Erythroblast (primary cell): ENCODE measurements at regions not wholly inside any gene's neighbourhood (a gene's known extent, or its start where the extent isn't known, plus 50 kb on each side); places are given as distances from the start of the nearest gene placed in this dataset.

ENCODE experiments used
- DNase-seq, 2 experiments: peaks; one replicate each; lab custom pipeline; 2025; lab: John Stamatoyannopoulos, UW
- GATA1 ChIP-seq: IDR thresholded peaks from 2 replicates; pipeline ENCODE4 v1.6.1; 2011; ENCODE audit warnings: low read depth, mild to moderate bottlenecking, control low read depth, low read length, moderate library complexity
- POLR2A ChIP-seq: IDR thresholded peaks from 2 replicates; pipeline ENCODE4 v1.6.1; 2011; ENCODE audit warnings: mild to moderate bottlenecking, low read length

DNA sequence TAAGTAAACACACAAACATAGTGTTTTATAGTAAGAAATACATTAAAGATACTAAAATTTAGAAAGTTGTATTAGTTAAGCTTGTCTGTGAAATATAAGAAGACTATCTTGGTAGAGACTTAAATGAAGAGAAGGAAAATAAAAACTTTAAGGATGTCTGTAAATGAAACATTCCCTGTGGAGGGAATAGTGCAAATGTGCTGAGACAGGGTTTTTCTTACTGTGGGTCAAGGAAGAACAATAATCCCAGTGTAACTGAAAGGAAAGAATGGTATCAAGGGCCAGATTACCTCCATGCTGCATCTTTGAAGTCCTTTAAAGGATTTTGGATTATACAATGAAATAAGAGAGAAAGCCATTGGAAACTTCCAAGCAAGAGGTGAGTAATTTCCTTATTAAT is 547.5 kb upstream of the PCDH15 start:
- DNase-seq: no peak

DNA sequence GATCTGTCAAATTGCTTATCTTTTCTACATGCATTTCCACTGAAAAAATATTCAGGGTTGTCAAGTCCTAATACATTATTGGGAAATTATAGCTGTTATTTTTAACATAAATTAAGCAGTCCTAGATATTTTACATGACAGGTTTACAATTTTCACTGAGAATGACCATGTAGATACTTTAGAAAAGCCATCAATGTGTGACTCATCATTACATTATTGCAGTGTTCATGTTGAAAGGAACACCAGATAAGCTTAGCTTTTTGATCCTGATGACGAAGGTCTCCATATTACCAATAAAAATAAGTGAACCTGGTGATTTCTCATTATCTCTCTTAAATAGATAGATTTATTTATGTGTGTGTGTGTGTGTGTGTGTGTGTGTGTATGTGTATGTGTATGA is 529.5 kb upstream of the PCDH15 start:
- DNase-seq: no peak
- TF ChIP-seq GATA1 (no peak), POLR2A (no peak)

More for the DNA sequence above, 547.5 kb upstream of the PCDH15 start:
- TF ChIP-seq GATA1 (no peak), POLR2A (no peak)

GRCh38 chr10:55329796-55330195 is 528.8 kb upstream of the PCDH15 start:
- DNase-seq: no peak
- TF ChIP-seq GATA1 (no peak), POLR2A (no peak)

DNA sequence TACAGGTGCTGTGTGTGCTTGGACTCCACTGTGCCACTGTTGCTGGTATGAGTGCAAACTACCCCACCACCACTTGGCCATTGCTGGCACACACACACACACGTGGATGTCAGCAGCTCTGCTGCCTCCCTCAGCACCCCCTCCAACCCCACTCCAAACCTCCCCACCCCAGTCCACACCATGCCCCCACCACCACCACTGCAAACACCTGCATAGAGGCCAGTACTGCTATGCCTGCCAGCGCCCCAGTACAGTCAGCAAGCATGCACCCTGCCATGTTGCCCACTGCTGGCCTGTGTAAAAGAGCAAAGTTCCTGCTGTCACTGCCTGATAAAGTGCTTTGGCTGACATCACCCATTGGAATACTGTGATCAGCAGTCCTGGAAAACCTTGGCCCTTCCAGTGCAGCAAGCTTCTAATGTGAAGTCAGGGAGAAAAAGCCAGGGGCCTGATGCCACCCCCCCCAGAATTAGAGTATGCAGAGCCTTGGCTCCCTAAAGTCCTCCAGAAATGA is 519.2 kb upstream of the PCDH15 start:
- no peak for TF ChIP-seq POLR2A
- TF ChIP-seq GATA1: no peak
- DNase-seq: no peak

DNA sequence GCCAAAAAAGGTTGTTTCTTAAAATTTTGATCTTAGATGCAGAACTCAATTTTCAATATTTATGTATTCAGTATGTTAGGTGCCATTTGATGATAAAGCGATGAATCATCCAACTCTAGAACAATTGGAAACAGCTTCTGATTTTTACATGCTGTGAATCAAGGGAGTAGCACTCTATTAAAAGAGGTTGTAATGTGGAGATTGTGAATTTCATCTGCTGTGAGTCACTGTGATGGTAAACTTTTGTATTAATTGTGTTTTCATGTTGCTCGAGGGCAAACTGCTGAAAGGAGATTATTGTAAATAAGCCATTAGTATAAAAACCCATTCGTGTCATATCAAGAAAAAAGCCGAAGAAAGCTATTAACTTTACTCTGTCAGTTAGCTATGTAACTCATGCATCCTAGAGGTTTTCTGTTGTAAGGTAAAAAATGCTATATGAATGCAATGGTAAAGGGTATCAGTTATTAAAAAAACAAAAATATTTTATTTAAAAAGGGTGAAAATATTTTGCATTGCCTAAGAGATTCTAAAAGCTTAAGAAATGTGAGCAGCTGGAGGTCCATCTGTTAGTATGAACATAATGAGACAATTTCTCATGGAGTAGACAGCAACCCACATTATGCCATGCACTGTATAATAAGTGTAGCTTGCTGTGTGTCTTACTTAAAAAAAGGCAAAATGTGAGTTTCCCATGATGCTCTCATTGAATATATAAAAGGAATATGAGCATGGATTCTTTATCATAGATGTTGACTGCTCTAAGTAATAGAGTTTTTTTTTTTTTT is 511.0 kb upstream of the PCDH15 start:
- TF ChIP-seq GATA1: no peak
- DNase-seq: no peak

DNA sequence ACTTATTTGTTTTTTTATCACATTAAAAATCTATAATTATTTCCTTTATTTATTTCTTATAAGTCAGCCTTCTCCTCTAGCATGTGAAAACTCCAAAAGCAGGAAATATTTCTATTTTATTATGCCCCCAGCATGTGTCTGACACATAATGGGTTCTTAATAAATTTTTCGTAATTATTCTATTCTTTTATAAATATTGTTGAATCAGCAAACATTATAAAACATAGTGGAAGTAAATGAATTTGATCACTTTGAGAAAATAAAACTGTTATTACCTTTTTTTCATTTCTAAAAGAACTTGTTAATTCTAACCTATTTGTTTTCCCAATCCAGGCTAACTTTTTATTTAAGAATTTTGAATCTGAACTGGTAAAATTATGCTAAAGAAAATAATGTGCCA is 509.1 kb upstream of the PCDH15 start:
- no peak for TF ChIP-seq GATA1
- no peak for TF ChIP-seq POLR2A
- DNase-seq: no peak

DNA sequence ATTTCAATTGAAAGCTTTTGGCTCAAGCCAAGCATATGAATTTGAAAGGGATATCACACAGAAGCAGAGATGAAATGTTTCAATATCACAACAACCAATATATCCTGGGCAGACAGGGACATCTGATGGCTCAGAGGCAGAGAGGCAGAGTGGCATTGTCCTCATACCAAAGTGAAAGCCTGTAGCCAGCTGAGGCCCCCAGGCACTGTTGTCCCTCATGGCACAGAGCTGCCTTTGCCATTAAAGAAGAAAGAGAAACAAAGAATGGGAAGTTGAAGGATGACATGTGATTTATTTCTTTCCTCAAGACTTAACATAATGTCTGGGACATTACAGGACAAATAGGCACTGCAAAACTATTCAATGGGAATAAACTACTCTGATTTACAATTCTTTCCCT is 504.3 kb upstream of the PCDH15 start:
- TF ChIP-seq GATA1 (no peak), POLR2A (no peak)
- DNase-seq: no peak

GRCh38 chr10:55287346-55287745 is 486.3 kb upstream of the PCDH15 start:
- DNase-seq: no peak
- TF ChIP-seq POLR2A (no peak), GATA1 (no peak)

DNA sequence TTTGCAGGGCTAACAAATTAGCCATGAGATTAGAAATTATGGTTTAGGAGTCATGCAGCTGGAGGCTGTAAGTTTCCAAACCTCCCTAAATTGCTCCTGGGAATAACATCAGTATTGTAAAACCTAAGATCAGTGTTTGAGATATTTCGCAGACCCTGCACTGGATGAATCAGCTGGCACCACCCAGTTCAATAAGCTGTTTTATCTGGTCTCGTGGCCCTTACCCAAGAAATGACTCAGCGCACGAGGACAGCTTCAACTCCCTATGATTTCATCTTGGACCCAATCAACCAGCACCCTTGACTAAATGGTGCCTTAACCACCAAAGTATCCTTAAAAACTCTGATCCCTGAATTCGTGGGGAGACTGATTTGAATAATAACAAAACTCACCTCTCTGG is 482.0 kb upstream of the PCDH15 start:
- no peak for TF ChIP-seq GATA1
- TF ChIP-seq POLR2A: no peak
- DNase-seq: peak in 1 of 2 experiments; percentile 3

DNA sequence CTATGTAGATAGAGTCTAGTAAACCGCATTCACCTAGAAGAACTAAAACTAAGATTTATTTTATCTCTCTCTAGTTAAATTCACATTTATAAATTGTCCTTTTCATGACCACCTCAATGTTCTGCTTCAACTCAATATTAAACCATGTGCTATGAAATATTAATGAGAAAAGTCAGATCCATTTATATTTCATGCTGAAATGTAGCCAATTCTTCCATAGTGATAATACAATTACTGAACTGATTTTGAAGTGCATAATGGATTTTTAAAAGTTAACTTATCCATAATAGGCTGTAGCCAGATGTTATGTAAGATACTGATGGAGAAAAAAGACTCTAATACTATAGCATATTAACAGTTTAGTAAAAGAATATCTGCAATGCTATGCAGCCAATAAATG is 479.7 kb upstream of the PCDH15 start:
- DNase-seq: no peak
- no peak for TF ChIP-seq GATA1
- TF ChIP-seq POLR2A: no peak

- no peak for TF ChIP-seq POLR2A
- TF ChIP-seq GATA1: no peak
- no peak for DNase-seq
Observed at GRCh38 chr10:55277549-55277948, 476.5 kb upstream of the PCDH15 start.

- no peak for DNase-seq
- TF ChIP-seq POLR2A (no peak), GATA1 (no peak)
Observed at GRCh38 chr10:55274367-55274766, 473.3 kb upstream of the PCDH15 start.

GRCh38 chr10:55273946-55274345 is 472.9 kb upstream of the PCDH15 start:
- DNase-seq: no peak
- TF ChIP-seq POLR2A: no peak
- TF ChIP-seq GATA1: no peak

DNA sequence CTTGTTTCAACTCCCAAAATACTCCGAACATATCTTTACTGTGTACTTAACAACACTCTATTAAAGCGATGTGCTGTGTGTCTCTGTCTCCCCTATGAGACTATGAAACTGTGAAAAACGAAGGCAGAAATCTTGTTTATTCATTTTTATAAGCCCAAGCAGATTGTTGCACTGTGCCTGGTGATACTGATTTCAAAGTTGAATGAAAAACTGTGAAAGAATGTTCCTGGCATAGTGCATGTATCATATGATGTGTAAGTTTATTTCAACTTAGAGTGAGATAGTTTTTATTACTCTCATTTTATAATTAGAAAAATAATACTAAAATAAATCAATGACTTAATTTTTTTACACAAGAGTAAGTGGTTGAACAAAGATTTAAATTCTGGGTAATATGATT is 471.9 kb upstream of the PCDH15 start:
- DNase-seq: no peak
- TF ChIP-seq POLR2A: no peak
- no peak for TF ChIP-seq GATA1

DNA sequence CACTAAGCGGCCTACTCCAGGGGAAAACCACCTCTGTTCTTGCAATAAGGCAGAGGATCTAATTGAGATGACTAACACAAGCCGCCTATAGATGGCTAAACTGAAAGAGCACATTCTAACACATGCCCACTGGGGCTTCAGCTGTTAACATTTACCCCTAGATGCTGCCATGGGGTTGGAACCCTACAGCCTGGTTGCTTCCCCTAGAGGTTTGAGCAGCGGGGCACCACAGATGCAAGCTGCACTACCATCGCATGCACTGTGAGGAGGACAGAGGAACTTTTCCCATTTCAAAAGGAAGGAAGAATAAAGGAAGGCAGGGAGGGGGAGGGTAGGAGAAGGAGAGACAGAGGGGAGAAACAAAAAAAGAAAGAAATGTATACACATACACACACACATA is 465.8 kb upstream of the PCDH15 start:
- no peak for DNase-seq
- no peak for TF ChIP-seq POLR2A

DNA sequence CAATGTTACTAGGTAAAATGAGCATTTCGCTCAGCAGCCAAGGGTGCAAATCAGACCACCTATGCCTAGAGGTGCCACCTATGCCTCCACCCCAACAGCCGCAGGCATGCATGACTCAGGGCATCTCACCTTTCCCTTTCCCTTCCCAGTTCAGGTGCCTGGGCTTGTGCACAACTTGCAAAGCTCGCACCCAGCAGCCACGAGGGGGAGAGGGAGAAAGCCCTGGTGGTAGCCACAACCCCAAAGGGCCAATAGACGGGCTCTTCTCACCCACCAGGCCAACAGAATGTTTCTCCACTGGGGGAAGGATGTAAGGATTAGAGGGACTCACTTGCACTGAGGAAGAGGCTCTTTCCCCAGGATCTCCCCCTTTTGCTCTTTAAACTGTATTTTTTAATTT is 462.3 kb upstream of the PCDH15 start:
- no peak for TF ChIP-seq POLR2A
- no peak for TF ChIP-seq GATA1
- DNase-seq: no peak
